Kidney (tissue), 13 donors: ENCODE measurements at regions not wholly inside any gene's neighbourhood (a gene's known extent, or its start where the extent isn't known, plus 50 kb on each side); places are given as distances from the start of the nearest gene placed in this dataset.

ENCODE experiments used
- DNase-seq, 5 donors: peaks; one replicate each; pipeline ENCODE4 v3.0.0-alpha.2; 2013 to 2020
- FAIRE-seq: peaks from 2 replicates; lab custom pipeline; 2012; peaks lifted over from hg19 to GRCh38; lab: Jason Lieb, UNC
- H3K27ac ChIP-seq, 2 donors: one replicate each; pipeline ENCODE4 v1.7.0; 2013; ENCODE audit warnings: low read depth in 2 of 2, low read length in 2 of 2, inconsistent platforms in 1 of 2
- H3K27me3 ChIP-seq: one replicate; pipeline ENCODE4 v1.7.1; 2013; ENCODE audit warnings: low read length, inconsistent platforms; ENCODE audit not compliant: control insufficient read depth, insufficient read depth
- H3K36me3 ChIP-seq, 3 donors: one replicate each; pipeline versions ENCODE4 v1.7.0 to v1.7.1; 2013; ENCODE audit warnings: low read length in 3 of 3, control low read depth in 1 of 3, inconsistent platforms in 1 of 3; ENCODE audit not compliant: insufficient read depth in 3 of 3, control insufficient read depth in 2 of 3
- H3K4me1 ChIP-seq, 3 donors: one replicate each; pipeline versions ENCODE4 v1.7.0 to v1.7.1; 2013; ENCODE audit warnings: low read length in 3 of 3, inconsistent platforms in 1 of 3, low read depth in 1 of 3; ENCODE audit not compliant: control insufficient read depth in 2 of 3, insufficient read depth in 2 of 3
- H3K4me3 ChIP-seq, 3 donors: one replicate each; pipeline versions ENCODE4 v1.7.0 to v1.8.1; 2013; ENCODE audit warnings: low read length in 3 of 3, control low read depth in 1 of 3, inconsistent platforms in 1 of 3
- H3K9ac ChIP-seq, 3 donors: one replicate each; pipeline versions ENCODE4 v1.7.0 to v1.7.1; 2013; ENCODE audit warnings: low read length in 3 of 3, control low read depth in 1 of 3, inconsistent platforms in 1 of 3
- H3K9me3 ChIP-seq, 3 donors: one replicate each; pipeline versions ENCODE4 v1.7.0 to v1.7.1; 2013; ENCODE audit warnings: low read length in 3 of 3, control low read depth in 1 of 3, inconsistent platforms in 1 of 3; ENCODE audit not compliant: control insufficient read depth in 2 of 3, insufficient read depth in 1 of 3
- intact Hi-C: fragments of 100-400 bp; cut with DNase I; formaldehyde crosslinking; loops from one replicate; pipeline ENCODE4 v1.11.1; 2022
- TF ChIP-seq, protein P1 (sequence below): IDR thresholded peaks from 3 replicates; pipeline ENCODE4 v1.5.1; 2012; ENCODE audit warnings: mild to moderate bottlenecking, moderate library complexity, borderline replicate concordance; ENCODE audit not compliant: insufficient read depth; ENCODE audit errors: extremely low read depth
- donor health status: control.
- donor health status: control.
- donor health status: control.
- donor health status: control.
- donor health status: control.
- donor health status: DM: yes; HTN: yes; CAD: no.
- donor health status: Normal renal cell carcinoma (clear cell type).

DNA sequence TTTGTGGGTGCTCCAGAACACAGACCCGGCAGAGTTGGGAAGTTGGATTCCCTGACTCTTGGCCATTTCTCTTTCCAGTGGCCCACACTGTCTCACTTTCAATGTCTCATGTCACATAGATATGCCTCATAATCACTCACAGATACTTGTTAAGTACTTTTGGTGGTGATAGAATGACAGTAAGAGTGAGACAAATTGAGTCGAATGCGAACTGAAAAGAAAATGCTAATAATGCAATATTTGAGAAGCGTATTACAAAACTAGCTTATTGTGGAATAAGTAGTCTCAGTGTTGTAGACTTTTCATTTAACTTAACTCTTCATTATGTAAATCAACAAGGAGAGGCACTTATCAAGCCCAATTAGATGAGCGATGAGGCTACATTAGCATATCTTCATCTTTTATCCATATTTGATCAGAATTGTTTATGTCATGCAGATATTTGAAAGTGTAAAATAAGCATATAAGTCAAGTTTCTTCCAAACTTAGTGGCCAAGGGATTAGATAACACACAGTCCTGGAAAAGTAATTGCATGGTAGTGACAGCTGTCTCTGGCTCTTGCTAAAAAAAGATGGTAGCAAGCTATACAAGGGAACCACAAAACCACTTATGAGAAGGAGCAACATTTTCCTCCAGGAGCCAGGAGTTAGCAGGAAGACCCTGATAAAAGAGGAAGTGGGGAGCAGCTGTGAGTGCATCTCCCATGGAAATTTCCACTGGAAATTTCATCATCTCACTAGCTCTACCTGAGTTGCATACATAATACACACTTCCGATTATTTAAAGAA is 243.6 kb downstream of the ARRDC4 start:
- TF ChIP-seq, protein P1, sequence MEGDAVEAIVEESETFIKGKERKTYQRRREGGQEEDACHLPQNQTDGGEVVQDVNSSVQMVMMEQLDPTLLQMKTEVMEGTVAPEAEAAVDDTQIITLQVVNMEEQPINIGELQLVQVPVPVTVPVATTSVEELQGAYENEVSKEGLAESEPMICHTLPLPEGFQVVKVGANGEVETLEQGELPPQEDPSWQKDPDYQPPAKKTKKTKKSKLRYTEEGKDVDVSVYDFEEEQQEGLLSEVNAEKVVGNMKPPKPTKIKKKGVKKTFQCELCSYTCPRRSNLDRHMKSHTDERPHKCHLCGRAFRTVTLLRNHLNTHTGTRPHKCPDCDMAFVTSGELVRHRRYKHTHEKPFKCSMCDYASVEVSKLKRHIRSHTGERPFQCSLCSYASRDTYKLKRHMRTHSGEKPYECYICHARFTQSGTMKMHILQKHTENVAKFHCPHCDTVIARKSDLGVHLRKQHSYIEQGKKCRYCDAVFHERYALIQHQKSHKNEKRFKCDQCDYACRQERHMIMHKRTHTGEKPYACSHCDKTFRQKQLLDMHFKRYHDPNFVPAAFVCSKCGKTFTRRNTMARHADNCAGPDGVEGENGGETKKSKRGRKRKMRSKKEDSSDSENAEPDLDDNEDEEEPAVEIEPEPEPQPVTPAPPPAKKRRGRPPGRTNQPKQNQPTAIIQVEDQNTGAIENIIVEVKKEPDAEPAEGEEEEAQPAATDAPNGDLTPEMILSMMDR, result no peak
- H3K4me1 ChIP-seq, result no peaks in the 10 kb centered on the region
- intact Hi-C loops, result no loop called here
- H3K27me3 ChIP-seq, result no peaks in the 10 kb centered on the region
- no peaks in the 10 kb centered on the region for H3K9me3 ChIP-seq
- no peak for FAIRE-seq
- H3K4me3 ChIP-seq, result no peak overlapping the region
- H3K9ac ChIP-seq, result no peak overlapping the region
- H3K36me3 ChIP-seq, result no peaks in the 10 kb centered on the region
- no peak for DNase-seq
- H3K27ac ChIP-seq, result no peak overlapping the region

DNA sequence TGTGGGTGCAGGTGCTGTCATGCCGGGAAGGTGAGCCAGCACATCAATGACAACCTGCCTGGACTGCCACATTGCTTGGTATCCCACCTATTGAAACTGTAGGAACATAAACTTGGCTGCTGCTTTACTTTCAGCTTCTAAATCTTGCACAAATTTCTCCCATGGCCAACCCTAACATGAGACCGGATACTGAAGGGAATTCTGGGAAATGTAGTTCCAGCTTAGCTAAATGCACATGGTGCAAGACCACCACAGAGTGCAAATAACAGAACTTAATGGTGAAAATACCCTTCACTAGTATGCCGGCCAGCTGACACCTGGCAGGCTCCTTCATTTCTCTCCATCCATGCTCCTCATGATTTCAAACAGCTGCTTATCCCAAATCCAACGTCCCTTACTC is 247.4 kb downstream of the ARRDC4 start:
- TF ChIP-seq, protein P1, result no peak
- FAIRE-seq (no peak), DNase-seq (no peak)
- Histone ChIP-seq H3K4me3 (no peak overlapping the region), H3K4me1 (no peaks in the 10 kb centered on the region), H3K36me3 (no peaks in the 10 kb centered on the region), H3K9me3 (no peaks in the 10 kb centered on the region), H3K9ac (no peak overlapping the region), H3K27me3 (no peaks in the 10 kb centered on the region), H3K27ac (no peak overlapping the region)
- intact Hi-C loops, result no loop called here

GRCh38 chr15:98213346-98213979 is 253.0 kb downstream of the ARRDC4 start:
- intact Hi-C loops, result no loop called here
- Histone ChIP-seq H3K4me1 (no peaks in the 10 kb centered on the region), H3K9ac (no peak overlapping the region), H3K36me3 (no peaks in the 10 kb centered on the region), H3K27ac (no peak overlapping the region), H3K9me3 (no peaks in the 10 kb centered on the region), H3K27me3 (no peaks in the 10 kb centered on the region), H3K4me3 (no peak overlapping the region)
- TF ChIP-seq, protein P1, result no peak
- FAIRE-seq (no peak), DNase-seq (no peak)
